ENCODE measurements at regions not wholly inside any gene's neighbourhood (a gene's known extent, or its start where the extent isn't known, plus 50 kb on each side); places are given as distances from the start of the nearest gene placed in this dataset.

- no peak for TF ChIP-seq POLR2AphosphoS5 (IDR thresholded peaks at IDR 0.05)
- no peak for TF ChIP-seq POLR2A (IDR thresholded peaks at IDR 0.05)
- TF ChIP-seq, protein P1, sequence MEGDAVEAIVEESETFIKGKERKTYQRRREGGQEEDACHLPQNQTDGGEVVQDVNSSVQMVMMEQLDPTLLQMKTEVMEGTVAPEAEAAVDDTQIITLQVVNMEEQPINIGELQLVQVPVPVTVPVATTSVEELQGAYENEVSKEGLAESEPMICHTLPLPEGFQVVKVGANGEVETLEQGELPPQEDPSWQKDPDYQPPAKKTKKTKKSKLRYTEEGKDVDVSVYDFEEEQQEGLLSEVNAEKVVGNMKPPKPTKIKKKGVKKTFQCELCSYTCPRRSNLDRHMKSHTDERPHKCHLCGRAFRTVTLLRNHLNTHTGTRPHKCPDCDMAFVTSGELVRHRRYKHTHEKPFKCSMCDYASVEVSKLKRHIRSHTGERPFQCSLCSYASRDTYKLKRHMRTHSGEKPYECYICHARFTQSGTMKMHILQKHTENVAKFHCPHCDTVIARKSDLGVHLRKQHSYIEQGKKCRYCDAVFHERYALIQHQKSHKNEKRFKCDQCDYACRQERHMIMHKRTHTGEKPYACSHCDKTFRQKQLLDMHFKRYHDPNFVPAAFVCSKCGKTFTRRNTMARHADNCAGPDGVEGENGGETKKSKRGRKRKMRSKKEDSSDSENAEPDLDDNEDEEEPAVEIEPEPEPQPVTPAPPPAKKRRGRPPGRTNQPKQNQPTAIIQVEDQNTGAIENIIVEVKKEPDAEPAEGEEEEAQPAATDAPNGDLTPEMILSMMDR (IDR thresholded peaks at IDR 0.05): no peak
- no peak for TF ChIP-seq EP300 (IDR thresholded peaks at IDR 0.05)
Measured at GRCh38 chr3:110859336-110859735, 212.3 kb upstream of the NECTIN3 start.
